Activated CD4-positive, CD25-positive, alpha-beta regulatory T cell treated with anti-CD3 and anti-CD28 coated beads, Interleukin-2, amount 50 U/mL, for 24 hours (primary cell): ENCODE measurements at regions not wholly inside any gene's neighbourhood (a gene's known extent, or its start where the extent isn't known, plus 50 kb on each side); places are given as distances from the start of the nearest gene placed in this dataset.

ENCODE experiments used
- ATAC-seq, 2 donors: fragments of 150-1000 bp; cut with Tn5 transposase; one replicate each; pipeline ENCODE4 v1.10.0; 2021; ENCODE audit warnings: mild to moderate bottlenecking in 1 of 2, moderate library complexity in 1 of 2

DNA sequence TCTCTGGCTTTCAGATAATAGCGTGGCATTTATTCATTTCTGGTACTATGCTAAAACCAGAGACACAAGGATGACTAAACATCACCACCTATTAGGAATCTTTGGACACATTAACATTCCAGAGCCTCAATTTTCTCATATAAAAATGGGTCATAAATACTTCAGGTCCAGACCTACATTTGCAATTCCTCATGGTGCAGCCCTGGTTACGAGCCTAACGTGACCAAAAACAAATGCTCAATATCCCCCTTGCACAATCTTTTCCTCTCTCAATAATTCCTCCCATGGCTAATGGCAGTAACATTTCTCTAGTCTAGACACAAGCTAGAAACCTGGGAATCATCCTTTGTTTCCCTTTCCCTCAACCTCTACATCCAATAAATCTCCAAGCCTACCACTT, 112.8 kb upstream of the NABP1 start:
- no peak for ATAC-seq

DNA sequence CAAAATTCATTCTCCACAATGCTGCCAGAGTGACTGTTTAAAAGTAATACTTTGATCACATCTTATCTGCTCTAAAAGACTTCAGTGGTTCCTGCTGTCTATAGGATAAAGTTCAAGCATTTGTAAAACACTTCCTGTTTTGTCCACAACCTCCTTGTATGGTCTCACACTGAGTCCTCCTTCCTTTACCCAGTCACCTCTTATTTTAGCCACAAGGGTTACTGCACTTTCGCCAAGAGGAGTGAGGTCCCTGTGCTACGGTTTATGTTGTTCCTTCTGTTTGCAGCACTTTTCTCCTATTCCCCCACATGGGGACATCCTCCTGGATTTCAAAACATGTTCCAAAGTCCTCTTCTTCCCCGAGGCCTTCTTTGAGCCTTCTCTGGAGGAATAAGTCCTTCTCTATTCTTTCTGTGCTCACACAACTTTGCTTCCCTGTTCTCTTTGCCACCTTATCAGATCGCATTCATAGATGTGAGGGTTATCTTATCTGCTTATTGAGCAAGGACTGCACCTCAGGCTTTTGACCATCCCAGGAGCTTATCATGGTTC, 112.2 kb upstream of the NABP1 start:
- ATAC-seq, result peak in 1 of 2 donors; percentile 35

- ATAC-seq, result peak; percentile 44 to 63
These were observed 111.6 kb upstream of the NABP1 start for GRCh38 chr2:191566344-191566743.

DNA sequence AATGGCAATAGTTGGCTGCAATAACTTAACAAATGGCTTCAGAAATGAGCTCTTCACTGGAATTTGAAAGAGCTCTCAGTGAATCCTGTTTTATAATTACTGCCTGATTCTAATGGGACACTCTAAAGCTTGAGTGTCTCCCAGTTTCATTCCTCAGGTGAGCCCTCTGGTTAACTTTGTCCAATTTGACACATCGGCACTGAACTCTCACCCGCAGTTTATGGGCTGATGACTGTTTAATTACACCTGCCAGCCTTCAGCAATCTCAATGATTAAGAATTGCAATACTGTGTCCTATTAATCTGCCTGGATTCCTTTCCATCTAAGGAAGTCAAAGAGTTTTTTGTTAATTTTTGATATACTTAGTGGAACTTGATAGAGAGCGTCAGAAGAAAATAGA, 110.7 kb upstream of the NABP1 start:
- ATAC-seq, result no peak

- no peak for ATAC-seq
These were observed 108.9 kb upstream of the NABP1 start for GRCh38 chr2:191569025-191569424.

- no peak for ATAC-seq
These were observed 106.7 kb upstream of the NABP1 start for GRCh38 chr2:191571163-191571769.

GRCh38 chr2:191572319-191572718, 105.6 kb upstream of the NABP1 start:
- ATAC-seq, result peak; percentile 86 to 94

DNA sequence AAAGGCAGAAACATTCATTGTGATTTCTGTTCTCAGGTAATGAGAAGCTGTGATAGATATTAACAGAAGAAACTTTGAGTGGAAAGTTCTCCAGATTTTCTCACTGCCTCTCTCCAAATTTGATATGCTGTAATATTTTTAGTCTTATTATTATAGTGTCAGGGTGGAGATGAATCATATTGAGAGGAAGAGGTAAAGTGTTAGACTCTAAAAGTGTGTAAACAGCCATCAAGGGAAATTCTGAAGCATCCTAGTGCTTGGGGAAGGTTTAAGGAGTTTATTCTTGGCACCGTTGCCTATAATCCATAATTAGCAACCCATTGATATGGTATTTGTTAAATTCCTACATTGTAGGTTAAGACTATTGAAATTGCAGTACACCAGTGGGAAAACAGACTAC, 104.7 kb upstream of the NABP1 start:
- peak; percentile 22 to 25 for ATAC-seq

- ATAC-seq, result no peak
These were observed 103.7 kb upstream of the NABP1 start for GRCh38 chr2:191574232-191574631.

- ATAC-seq, result no peak
These were observed 100.3 kb upstream of the NABP1 start for GRCh38 chr2:191577605-191578004.

- no peak for ATAC-seq
These were observed 99.9 kb upstream of the NABP1 start for GRCh38 chr2:191578031-191578430.

- ATAC-seq, result no peak
These were observed 97.4 kb upstream of the NABP1 start for GRCh38 chr2:191580581-191580980.

DNA sequence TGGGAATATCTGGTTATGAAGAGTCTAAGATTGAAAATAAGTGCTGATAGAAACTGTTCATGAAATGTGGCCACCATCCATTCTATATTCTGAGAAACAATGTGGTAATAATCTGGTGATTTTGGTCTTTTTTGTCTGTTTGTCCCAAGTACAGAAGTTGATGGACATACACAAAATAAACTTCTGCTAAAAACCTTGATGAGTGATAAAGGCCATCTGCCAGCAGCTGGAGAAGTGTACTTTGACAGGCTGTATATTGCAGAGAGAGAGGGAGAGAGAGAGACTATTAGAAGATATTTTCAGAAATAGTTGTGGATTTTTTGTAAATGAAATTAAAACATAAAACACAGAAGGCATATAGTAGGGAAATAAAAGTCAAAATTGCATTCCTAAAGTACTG, 96.9 kb upstream of the NABP1 start:
- ATAC-seq, result no peak

DNA sequence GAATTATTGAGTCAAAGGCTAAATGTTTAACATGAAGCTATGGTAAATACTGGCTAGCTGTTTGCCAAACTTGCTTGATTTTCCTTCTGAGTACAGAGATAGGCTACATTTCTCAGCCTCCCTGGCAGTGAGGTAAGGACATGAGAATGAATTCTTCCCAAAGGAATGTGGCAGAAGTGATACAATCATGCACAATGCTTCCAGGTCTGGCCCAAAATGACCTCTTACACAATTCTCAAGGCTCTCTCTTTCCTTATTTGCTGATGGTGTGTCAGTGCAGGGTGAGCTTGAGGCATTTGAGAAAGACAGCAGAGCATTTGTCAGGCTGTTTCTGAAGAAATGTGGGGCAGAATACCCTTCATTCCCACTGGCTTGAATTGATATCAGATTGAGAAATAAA, 95.6 kb upstream of the NABP1 start:
- ATAC-seq, result no peak

- no peak for ATAC-seq
These were observed 86.9 kb upstream of the NABP1 start for GRCh38 chr2:191591025-191591424.

GRCh38 chr2:191593622-191594385, 84.1 kb upstream of the NABP1 start:
- no peak for ATAC-seq

GRCh38 chr2:191597186-191597751, 80.7 kb upstream of the NABP1 start:
- ATAC-seq, result no peak

GRCh38 chr2:191598296-191598695, 79.6 kb upstream of the NABP1 start:
- no peak for ATAC-seq

- ATAC-seq, result no peak
These were observed 76.9 kb upstream of the NABP1 start for GRCh38 chr2:191601060-191601459.

- no peak for ATAC-seq
These were observed 73.8 kb upstream of the NABP1 start for GRCh38 chr2:191604154-191604553.

- no peak for ATAC-seq
These were observed 70.8 kb upstream of the NABP1 start for GRCh38 chr2:191607096-191607495.

DNA sequence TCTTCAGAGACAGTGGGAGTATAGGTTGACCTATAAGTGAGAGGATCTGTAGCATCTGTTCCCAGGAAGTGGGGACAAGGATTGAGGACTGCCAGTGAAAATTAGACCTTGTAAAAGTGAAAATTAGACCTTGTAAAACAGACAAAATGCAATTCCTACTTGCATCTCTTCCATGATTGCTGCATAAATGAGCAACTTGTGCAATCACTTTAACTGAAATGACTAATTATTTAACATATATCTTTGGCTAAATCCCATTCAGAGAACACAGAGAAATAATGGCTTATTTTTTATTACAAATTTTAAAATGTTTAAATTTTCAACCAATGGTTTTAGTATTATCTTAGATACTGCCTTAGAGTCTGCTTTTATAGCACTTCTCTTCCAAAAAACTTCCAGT, 67.2 kb upstream of the NABP1 start:
- ATAC-seq, result no peak

- ATAC-seq, result no peak
These were observed 66.3 kb upstream of the NABP1 start for GRCh38 chr2:191611614-191612013.

- ATAC-seq, result no peak
These were observed 65.4 kb upstream of the NABP1 start for GRCh38 chr2:191612496-191612895.
